Astrocyte (in vitro differentiated cells and primary cell): ENCODE measurements at regions not wholly inside any gene's neighbourhood (a gene's known extent, or its start where the extent isn't known, plus 50 kb on each side); places are given as distances from the start of the nearest gene placed in this dataset.

Experiments
- DNase-seq: peaks from one replicate; pipeline ENCODE4 v3.0.0-alpha.2; 2010; ENCODE audit warnings: low read depth
- FAIRE-seq: peaks from 2 replicates; lab custom pipeline; 2011; peaks lifted over from hg19 to GRCh38; lab: Jason Lieb, UNC
- H2AFZ ChIP-seq: 2 replicates; pipeline ENCODE4 v1.6.0; 2012; ENCODE audit warnings: low read depth, low read length, inconsistent platforms
- H3K27ac ChIP-seq: 2 replicates; pipeline ENCODE4 v1.5.1; 2011; ENCODE audit warnings: low read depth, low read length, inconsistent platforms
- H3K27me3 ChIP-seq: 2 replicates; pipeline ENCODE4 v1.6.0; 2011; ENCODE audit warnings: low read length, inconsistent platforms; ENCODE audit not compliant: insufficient read depth
- H3K36me3 ChIP-seq: 2 replicates; pipeline ENCODE4 v1.5.1; 2011; ENCODE audit warnings: low read length, inconsistent platforms; ENCODE audit not compliant: insufficient read depth
- H3K4me1 ChIP-seq: 2 replicates; pipeline ENCODE4 v1.5.1; 2011; ENCODE audit warnings: low read length, inconsistent platforms; ENCODE audit not compliant: insufficient read depth
- H3K4me2 ChIP-seq: 2 replicates; pipeline ENCODE4 v1.6.0; 2012; ENCODE audit warnings: low read length, inconsistent platforms
- H3K4me3 ChIP-seq: 2 replicates; pipeline ENCODE4 v1.5.1; 2011; ENCODE audit warnings: low read depth, mild to moderate bottlenecking, low read length, inconsistent platforms; ENCODE audit not compliant: insufficient read depth
- H3K79me2 ChIP-seq: 2 replicates; pipeline ENCODE4 v1.6.0; 2012; ENCODE audit warnings: mild to moderate bottlenecking, low read length, inconsistent platforms; ENCODE audit not compliant: insufficient read depth
- H3K9ac ChIP-seq: 2 replicates; pipeline ENCODE4 v1.6.0; 2012; ENCODE audit warnings: mild to moderate bottlenecking, low read length, inconsistent platforms
- H3K9me3 ChIP-seq: 2 replicates; pipeline ENCODE4 v1.5.1; 2012; ENCODE audit warnings: low read depth, mild to moderate bottlenecking, low read length, inconsistent platforms; ENCODE audit not compliant: insufficient read depth
- H4K20me1 ChIP-seq: 2 replicates; pipeline ENCODE4 v1.6.0; 2012; ENCODE audit warnings: low read length, inconsistent platforms; ENCODE audit not compliant: insufficient read depth
- H3K27ac Mint-ChIP-seq: one replicate; pipeline ENCODE4 v1.8.0; 2021; ENCODE audit warnings: mild to moderate bottlenecking, mixed read lengths; ENCODE audit not compliant: unreplicated experiment
- H3K27me3 Mint-ChIP-seq: one replicate; pipeline ENCODE4 v1.8.0; 2021; ENCODE audit warnings: low read depth, mixed read lengths; ENCODE audit not compliant: unreplicated experiment
- H3K36me3 Mint-ChIP-seq: one replicate; pipeline ENCODE4 v1.8.0; 2021; ENCODE audit warnings: low read depth, mixed read lengths; ENCODE audit not compliant: unreplicated experiment
- H3K4me1 Mint-ChIP-seq: one replicate; pipeline ENCODE4 v1.8.0; 2021; ENCODE audit warnings: low read depth, mixed read lengths; ENCODE audit not compliant: unreplicated experiment
- H3K4me3 Mint-ChIP-seq: one replicate; pipeline ENCODE4 v1.8.0; 2021; ENCODE audit warnings: mild to moderate bottlenecking, moderate library complexity, mixed read lengths; ENCODE audit not compliant: unreplicated experiment
- H3K9me3 Mint-ChIP-seq: one replicate; pipeline ENCODE4 v1.8.0; 2021; ENCODE audit warnings: mild to moderate bottlenecking, mixed read lengths; ENCODE audit not compliant: unreplicated experiment
- EZH2 ChIP-seq: IDR thresholded peaks from 2 replicates; pipeline ENCODE4 v1.6.1; 2012; ENCODE audit warnings: mild to moderate bottlenecking, low read length, inconsistent platforms; ENCODE audit not compliant: insufficient read depth
- TF ChIP-seq, protein P1 (sequence below): IDR thresholded peaks from 2 replicates; pipeline ENCODE4 v1.5.1; 2011; ENCODE audit warnings: low read depth, mild to moderate bottlenecking, inconsistent platforms, low read length, moderate library complexity; ENCODE audit not compliant: insufficient read depth

DNA sequence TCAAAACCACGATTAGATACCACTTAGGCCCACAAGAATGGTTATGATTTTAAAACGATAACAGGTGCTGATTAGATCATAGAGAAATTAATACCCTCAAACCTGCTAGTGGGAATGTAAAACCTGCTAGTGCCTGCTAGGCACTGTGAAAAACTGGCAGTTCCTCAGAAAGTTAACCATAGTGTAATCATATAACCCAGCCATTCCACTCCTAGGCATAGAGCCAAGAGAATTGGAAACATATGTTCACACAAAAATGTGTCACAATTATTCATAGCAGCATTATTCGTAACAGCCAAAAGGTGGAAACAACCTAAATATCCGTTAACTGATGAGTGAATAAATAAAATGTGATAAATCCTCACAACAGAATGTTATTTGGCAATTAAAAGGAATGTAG is 122.2 kb upstream of the SYN3 start:
- H3K79me2 ChIP-seq = no peaks in the 10 kb centered on the region
- H3K9me3 Mint-ChIP-seq = peaks cover 8% of the 10 kb centered on the region
- FAIRE-seq (no peak), DNase-seq (no peak)
- no peaks in the 10 kb centered on the region for H3K36me3 ChIP-seq
- peaks cover 6% of the 10 kb centered on the region for H3K27me3 Mint-ChIP-seq
- TF ChIP-seq, protein P1, sequence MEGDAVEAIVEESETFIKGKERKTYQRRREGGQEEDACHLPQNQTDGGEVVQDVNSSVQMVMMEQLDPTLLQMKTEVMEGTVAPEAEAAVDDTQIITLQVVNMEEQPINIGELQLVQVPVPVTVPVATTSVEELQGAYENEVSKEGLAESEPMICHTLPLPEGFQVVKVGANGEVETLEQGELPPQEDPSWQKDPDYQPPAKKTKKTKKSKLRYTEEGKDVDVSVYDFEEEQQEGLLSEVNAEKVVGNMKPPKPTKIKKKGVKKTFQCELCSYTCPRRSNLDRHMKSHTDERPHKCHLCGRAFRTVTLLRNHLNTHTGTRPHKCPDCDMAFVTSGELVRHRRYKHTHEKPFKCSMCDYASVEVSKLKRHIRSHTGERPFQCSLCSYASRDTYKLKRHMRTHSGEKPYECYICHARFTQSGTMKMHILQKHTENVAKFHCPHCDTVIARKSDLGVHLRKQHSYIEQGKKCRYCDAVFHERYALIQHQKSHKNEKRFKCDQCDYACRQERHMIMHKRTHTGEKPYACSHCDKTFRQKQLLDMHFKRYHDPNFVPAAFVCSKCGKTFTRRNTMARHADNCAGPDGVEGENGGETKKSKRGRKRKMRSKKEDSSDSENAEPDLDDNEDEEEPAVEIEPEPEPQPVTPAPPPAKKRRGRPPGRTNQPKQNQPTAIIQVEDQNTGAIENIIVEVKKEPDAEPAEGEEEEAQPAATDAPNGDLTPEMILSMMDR = no peak
- TF ChIP-seq EZH2 = no peak
- no peak overlapping the region for H3K27ac ChIP-seq
- no peaks in the 10 kb centered on the region for H3K4me1 Mint-ChIP-seq
- H3K4me2 ChIP-seq = no peak overlapping the region
- no peaks in the 10 kb centered on the region for H3K9me3 ChIP-seq
- H3K27ac Mint-ChIP-seq = no peak overlapping the region
- no peak overlapping the region for H3K4me3 Mint-ChIP-seq
- no peaks in the 10 kb centered on the region for H4K20me1 ChIP-seq
- H2AFZ ChIP-seq = no peak overlapping the region
- H3K9ac ChIP-seq = no peak overlapping the region
- H3K4me1 ChIP-seq = no peaks in the 10 kb centered on the region
- H3K4me3 ChIP-seq = no peak overlapping the region
- no peaks in the 10 kb centered on the region for H3K36me3 Mint-ChIP-seq
- H3K27me3 ChIP-seq = no peaks in the 10 kb centered on the region

DNA sequence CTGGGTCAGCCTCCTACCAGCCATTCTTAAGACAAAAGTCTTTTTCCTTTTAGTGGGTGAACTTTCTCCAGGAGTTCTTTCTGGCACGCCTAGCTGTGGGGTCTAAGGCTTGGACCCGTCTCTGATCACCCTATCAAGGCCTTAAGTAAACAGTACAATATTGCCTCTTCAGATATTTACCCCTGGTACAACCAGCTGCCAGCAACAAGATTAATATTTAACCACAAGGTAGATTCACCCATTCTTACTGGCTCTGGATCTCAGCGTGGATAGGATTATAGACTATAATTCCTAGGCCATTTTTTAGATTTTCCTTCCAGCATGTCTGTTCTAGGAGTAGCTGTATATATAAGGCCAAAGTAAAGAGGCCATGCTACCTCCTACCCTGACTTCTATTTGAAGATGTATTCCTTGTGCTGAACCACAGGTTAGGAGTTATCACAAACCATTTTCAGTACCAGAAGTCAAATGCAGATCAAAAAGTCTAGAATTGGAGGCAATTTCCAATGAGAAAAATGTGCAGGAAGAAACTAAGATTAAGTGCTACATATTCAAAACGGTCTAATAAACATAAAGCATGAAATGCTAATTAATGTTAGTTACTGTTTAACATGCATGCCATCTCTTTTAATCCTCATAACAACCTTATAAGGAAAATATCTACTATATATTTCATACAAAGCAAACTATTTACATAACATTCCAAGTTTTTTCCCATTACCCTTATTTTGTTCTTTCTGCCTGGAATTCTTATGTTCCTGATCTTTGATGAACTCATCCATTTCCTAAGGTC is 110.0 kb upstream of the SYN3 start:
- H3K4me1 ChIP-seq = no peaks in the 10 kb centered on the region
- H3K36me3 ChIP-seq = no peaks in the 10 kb centered on the region
- H3K79me2 ChIP-seq = no peaks in the 10 kb centered on the region
- no peaks in the 10 kb centered on the region for H4K20me1 ChIP-seq
- no peak overlapping the region for H3K9ac ChIP-seq
- peaks cover 10% of the 10 kb centered on the region for H3K9me3 Mint-ChIP-seq
- H3K4me1 Mint-ChIP-seq = no peaks in the 10 kb centered on the region
- H3K27ac ChIP-seq = no peak overlapping the region
- TF ChIP-seq, protein P1 = no peak
- peaks cover 19% of the 10 kb centered on the region for H3K27me3 Mint-ChIP-seq
- H3K36me3 Mint-ChIP-seq = no peaks in the 10 kb centered on the region
- H3K27ac Mint-ChIP-seq = no peak overlapping the region
- no peak overlapping the region for H3K4me3 Mint-ChIP-seq
- H3K4me2 ChIP-seq = no peak overlapping the region
- FAIRE-seq = no peak
- no peak for DNase-seq
- H3K27me3 ChIP-seq = no peaks in the 10 kb centered on the region
- peaks cover 2% of the 10 kb centered on the region for H3K9me3 ChIP-seq
- H3K4me3 ChIP-seq = no peak overlapping the region
- H2AFZ ChIP-seq = no peak overlapping the region

DNA sequence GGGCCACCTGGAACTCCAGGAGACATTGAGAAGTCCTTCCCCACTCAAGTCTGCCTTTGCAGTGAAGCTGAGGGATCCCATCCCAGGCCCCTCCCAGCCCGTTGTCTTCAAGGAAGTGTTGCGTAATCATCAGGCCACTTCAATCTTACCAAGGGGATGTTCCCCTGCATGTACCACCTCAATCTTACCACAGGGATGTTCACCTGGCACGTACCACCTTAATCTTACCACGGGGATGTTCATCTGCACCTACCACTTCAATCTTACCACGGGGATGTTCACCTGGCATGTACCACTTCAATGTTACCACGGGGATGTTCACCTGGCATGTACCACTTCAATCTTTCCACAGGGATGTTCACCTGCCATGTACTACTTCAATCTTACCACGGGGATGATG is 108.0 kb upstream of the SYN3 start:
- FAIRE-seq = no peak

More for the DNA sequence above, 108.0 kb upstream of the SYN3 start:
- H3K36me3 ChIP-seq = no peaks in the 10 kb centered on the region
- no peaks in the 10 kb centered on the region for H4K20me1 ChIP-seq
- H3K4me1 Mint-ChIP-seq = no peaks in the 10 kb centered on the region
- H3K27ac ChIP-seq = no peak overlapping the region
- TF ChIP-seq, protein P1 = no peak
- TF ChIP-seq EZH2 = no peak
- no peak overlapping the region for H3K27ac Mint-ChIP-seq
- H3K79me2 ChIP-seq = no peaks in the 10 kb centered on the region
- H3K36me3 Mint-ChIP-seq = no peaks in the 10 kb centered on the region
- no peaks in the 10 kb centered on the region for H3K4me1 ChIP-seq
- no peak overlapping the region for H3K9ac ChIP-seq
- H3K9me3 Mint-ChIP-seq = peaks cover 9% of the 10 kb centered on the region
- no peak overlapping the region for H2AFZ ChIP-seq
- DNase-seq = no peak
- peaks cover 2% of the 10 kb centered on the region for H3K9me3 ChIP-seq
- H3K27me3 Mint-ChIP-seq = peaks cover 21% of the 10 kb centered on the region
- H3K4me3 ChIP-seq = no peak overlapping the region
- H3K4me2 ChIP-seq = no peak overlapping the region
- no peak overlapping the region for H3K4me3 Mint-ChIP-seq
- H3K27me3 ChIP-seq = no peaks in the 10 kb centered on the region
